Thyroid gland (tissue), 4 donors: ENCODE measurements at regions not wholly inside any gene's neighbourhood (a gene's known extent, or its start where the extent isn't known, plus 50 kb on each side); places are given as distances from the start of the nearest gene placed in this dataset.

Source experiments
- DNase-seq, 2 donors: peaks; one replicate each; pipeline ENCODE4 v3.0.0-alpha.2; 2019
- H3K27ac ChIP-seq, 3 donors: fragments of 200-600 bp; sonication (generic); 1 replicate in 2 of 3; 2 replicates in 1 of 3; pipeline ENCODE4 v1.5.1; 2016 to 2019; ENCODE audit warnings: mild to moderate bottlenecking in 1 of 3, moderate library complexity in 1 of 3
- H3K27me3 ChIP-seq: fragments of 200-600 bp; sonication (generic); one replicate; pipeline ENCODE4 v1.5.1; 2019
- H3K36me3 ChIP-seq, 2 donors: fragments of 200-600 bp; sonication (generic); one replicate each; pipeline ENCODE4 v1.5.1; 2016 to 2019
- H3K4me1 ChIP-seq, 2 donors: fragments of 200-600 bp; sonication (generic); one replicate each; pipeline ENCODE4 v1.5.1; 2017 to 2019
- H3K4me3 ChIP-seq, 3 donors: fragments of 200-600 bp; sonication (generic); replicated peaks in 1 of 3; 1 replicate in 2 of 3; 2 replicates in 1 of 3; pipeline ENCODE4 v1.5.1; 2016; ENCODE audit warnings: mild to moderate bottlenecking in 1 of 3
- H3K9me3 ChIP-seq: fragments of 200-600 bp; sonication (generic); one replicate; pipeline ENCODE4 v1.5.1; 2017
- CTCF ChIP-seq, 6 experiments: fragments of 200-600 bp in 3 of 6; fragments of 450-650 bp in 3 of 6; sonication (generic) in 3 of 6; IDR thresholded peaks; one replicate each; pipeline ENCODE4 v1.5.1; 2016 to 2019; ENCODE audit warnings: antibody characterized with exemption in 6 of 6, mild to moderate bottlenecking in 2 of 6, inconsistent platforms in 1 of 6, moderate library complexity in 1 of 6
- POLR2A ChIP-seq, 2 donors: fragments of 450-650 bp; IDR thresholded peaks; one replicate each; pipeline ENCODE4 v1.6.1; 2017; ENCODE audit warnings: antibody characterized with exemption in 2 of 2, mild to moderate bottlenecking in 2 of 2, moderate library complexity in 1 of 2
- WGBS, 2 donors: methylation state at CpG; one replicate each; pipeline ENCODE4 v1.1.5; 2017; 5-methylcytosine and 5-hydroxymethylcytosine counted together
- intact Hi-C: fragments of 100-400 bp; cut with DNase I; formaldehyde crosslinking; loops from one replicate; pipeline ENCODE4 v1.15.1; 2023

GRCh38 chr11:91969486-91969885, 255.1 kb upstream of the FAT3 start:
- Histone ChIP-seq H3K9me3 (no peaks in the 10 kb centered on the region), H3K4me1 (no peaks in the 10 kb centered on the region), H3K27me3 (no peaks in the 10 kb centered on the region), H3K36me3 (no peaks in the 10 kb centered on the region), H3K27ac (no peak overlapping the region), H3K4me3 (no peak overlapping the region)
- DNase-seq = no peak
- whole genome bisulfite sequencing, 2 donors = 87% methylated on average over 2 of the region's 2 CpGs
- intact Hi-C loops = no loop called here
- TF ChIP-seq POLR2A (IDR thresholded peaks at IDR 0.05) (no peak), CTCF (IDR thresholded peaks at IDR 0.05) (no peak)

- no peak for TF ChIP-seq CTCF (IDR thresholded peaks at IDR 0.05)
- TF ChIP-seq POLR2A (IDR thresholded peaks at IDR 0.05) = no peak
- no peaks in the 10 kb centered on the region for H3K4me1 ChIP-seq
- intact Hi-C loops = no loop called here
- H3K9me3 ChIP-seq = no peaks in the 10 kb centered on the region
- H3K36me3 ChIP-seq = no peaks in the 10 kb centered on the region
- no peak overlapping the region for H3K4me3 ChIP-seq
- H3K27ac ChIP-seq = no peak overlapping the region
- DNase-seq = no peak
- no peaks in the 10 kb centered on the region for H3K27me3 ChIP-seq
- 48% methylated on average over 2 of the region's 2 CpGs for WGBS, 2 donors
These were observed 256.9 kb upstream of the FAT3 start for GRCh38 chr11:91967691-91968045.

- no peak overlapping the region for H3K27ac ChIP-seq
- TF ChIP-seq CTCF (IDR thresholded peaks at IDR 0.05) (no peak), POLR2A (IDR thresholded peaks at IDR 0.05) (no peak)
- no peaks in the 10 kb centered on the region for H3K4me1 ChIP-seq
- H3K27me3 ChIP-seq = no peaks in the 10 kb centered on the region
- H3K9me3 ChIP-seq = no peaks in the 10 kb centered on the region
- H3K4me3 ChIP-seq = no peak overlapping the region
- intact Hi-C loops = no loop called here
- DNase-seq = no peak
- no peaks in the 10 kb centered on the region for H3K36me3 ChIP-seq
These were observed 257.5 kb upstream of the FAT3 start for GRCh38 chr11:91967026-91967690.

- intact Hi-C loops = no loop called here
- Histone ChIP-seq H3K4me1 (no peaks in the 10 kb centered on the region), H3K27ac (no peak overlapping the region), H3K36me3 (no peaks in the 10 kb centered on the region), H3K4me3 (no peak overlapping the region), H3K27me3 (no peaks in the 10 kb centered on the region), H3K9me3 (no peaks in the 10 kb centered on the region)
- no peak for DNase-seq
- 71 to 86% methylated on average over 1 of the region's 1 CpG for WGBS, 2 donors
- TF ChIP-seq POLR2A (IDR thresholded peaks at IDR 0.05) = no peak
- TF ChIP-seq CTCF (IDR thresholded peaks at IDR 0.05) = no peak
These were observed 258.2 kb upstream of the FAT3 start for GRCh38 chr11:91966368-91966767.

- TF ChIP-seq CTCF (IDR thresholded peaks at IDR 0.05) = no peak
- no peak for TF ChIP-seq POLR2A (IDR thresholded peaks at IDR 0.05)
- 83 to 85% methylated on average over 3 of the region's 3 CpGs for WGBS, 2 donors
- no peak overlapping the region for H3K27ac ChIP-seq
- H3K36me3 ChIP-seq = no peaks in the 10 kb centered on the region
- no peak for DNase-seq
- H3K4me3 ChIP-seq = no peak overlapping the region
- no peaks in the 10 kb centered on the region for H3K4me1 ChIP-seq
- no peaks in the 10 kb centered on the region for H3K9me3 ChIP-seq
- H3K27me3 ChIP-seq = no peaks in the 10 kb centered on the region
- intact Hi-C loops = no loop called here
These were observed 263.8 kb upstream of the FAT3 start for GRCh38 chr11:91960770-91961169.
